Keratinocyte (primary cell): ENCODE measurements at regions not wholly inside any gene's neighbourhood (a gene's known extent, or its start where the extent isn't known, plus 50 kb on each side); places are given as distances from the start of the nearest gene placed in this dataset.

Experiments used
- CTCF ChIP-seq, 3 experiments: IDR thresholded peaks in 1 of 3; conservative IDR thresholded peaks in 1 of 3; optimal IDR thresholded peaks in 1 of 3; 2 replicates in 2 of 3; 3 replicates in 1 of 3; pipeline versions ENCODE3 to v1.5.1; 2011; ENCODE audit warnings: low read length in 3 of 3, mild to moderate bottlenecking in 3 of 3, moderate library complexity in 2 of 3, control low read depth in 1 of 3, inconsistent platforms in 1 of 3; ENCODE audit not compliant: insufficient read depth in 2 of 3; ENCODE audit errors: extremely low read depth in 1 of 3
- EZH2 ChIP-seq: IDR thresholded peaks from one replicate; pipeline ENCODE4 v1.6.1; 2012; ENCODE audit warnings: inconsistent platforms, mild to moderate bottlenecking, low read length, moderate library complexity

GRCh38 chr4:32002037-32002747, 1282.0 kb downstream of the PCDH7 start:
- TF ChIP-seq CTCF (optimal IDR thresholded peaks at IDR 0.05 in 1 of 3, IDR thresholded peaks at IDR 0.05 in 1 of 3, conservative IDR thresholded peaks at IDR 0.05 in 1 of 3; ENCODE audit: extremely low read depth in 1 of 3, insufficient read depth in 2 of 3, low read length in 3 of 3) (no peak), EZH2 (no peak)
